Neutrophil (primary cell): ENCODE measurements at regions not wholly inside any gene's neighbourhood (a gene's known extent, or its start where the extent isn't known, plus 50 kb on each side); places are given as distances from the start of the nearest gene placed in this dataset.

Experiments used
- H3K27ac ChIP-seq: fragments of 200-600 bp; sonication (generic); 2 replicates; pipeline ENCODE4 v1.5.1; 2016; ENCODE audit warnings: mild to moderate bottlenecking, moderate library complexity
- H3K27me3 ChIP-seq: fragments of 200-600 bp; sonication (generic); 2 replicates; pipeline ENCODE4 v1.6.0; 2016; ENCODE audit warnings: mild to moderate bottlenecking
- H3K36me3 ChIP-seq: fragments of 200-600 bp; sonication (generic); 2 replicates; pipeline ENCODE4 v1.5.1; 2017
- H3K4me1 ChIP-seq, 2 experiments: fragments of 200-600 bp in 1 of 2; sonication (generic) in 1 of 2; 1 replicate in 1 of 2; 2 replicates in 1 of 2; pipeline versions ENCODE4 v1.5.1 to v1.6.1; 2013 to 2016; ENCODE audit warnings: low read depth in 1 of 2, low read length in 1 of 2, mild to moderate bottlenecking in 1 of 2, moderate library complexity in 1 of 2; ENCODE audit not compliant: control insufficient read depth in 1 of 2, insufficient read depth in 1 of 2
- H3K4me3 ChIP-seq, 2 experiments: fragments of 200-600 bp in 1 of 2; sonication (generic) in 1 of 2; 1 replicate in 1 of 2; 2 replicates in 1 of 2; pipeline ENCODE4 v1.5.1; 2013 to 2016; ENCODE audit warnings: low read depth in 1 of 2, low read length in 1 of 2, mild to moderate bottlenecking in 1 of 2, moderate library complexity in 1 of 2
- H3K9me3 ChIP-seq: fragments of 200-600 bp; sonication (generic); 2 replicates; pipeline ENCODE4 v1.5.1; 2016
- TF ChIP-seq, protein P1 (sequence below): fragments of 200-600 bp; sonication (generic); IDR thresholded peaks from 2 replicates; pipeline ENCODE4 v1.5.1; 2016; ENCODE audit warnings: antibody characterized with exemption

DNA sequence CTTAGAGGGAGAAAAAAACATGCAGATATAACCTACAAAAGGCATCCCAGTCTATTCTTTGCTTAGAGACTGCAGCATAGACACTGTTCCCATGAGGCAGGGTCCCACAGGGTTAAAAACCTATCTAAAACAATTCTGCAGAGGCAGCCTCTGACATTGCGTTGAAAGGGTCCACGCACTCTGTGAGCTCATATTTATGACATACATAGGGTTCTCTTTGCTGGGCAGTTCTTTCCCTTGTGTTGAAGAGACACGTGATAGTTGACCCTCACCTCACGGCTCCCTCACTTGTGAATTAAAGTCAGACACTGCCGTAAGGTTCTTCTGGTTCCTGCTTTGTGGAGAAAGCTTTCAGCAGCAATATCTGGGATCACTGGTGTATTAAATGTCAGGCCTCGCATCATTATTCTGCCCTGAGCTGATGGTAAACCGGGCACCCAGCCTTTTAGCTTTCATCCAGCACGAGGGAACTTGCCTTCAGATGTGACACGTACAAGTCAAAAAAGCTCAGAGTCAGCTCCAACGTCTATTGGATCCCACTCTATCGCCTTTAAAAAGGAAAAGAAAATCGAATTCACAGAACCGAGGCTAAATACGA, 52.8 kb upstream of the HNRNPU start:
- H3K27ac ChIP-seq, result no peak overlapping the region
- TF ChIP-seq, protein P1, sequence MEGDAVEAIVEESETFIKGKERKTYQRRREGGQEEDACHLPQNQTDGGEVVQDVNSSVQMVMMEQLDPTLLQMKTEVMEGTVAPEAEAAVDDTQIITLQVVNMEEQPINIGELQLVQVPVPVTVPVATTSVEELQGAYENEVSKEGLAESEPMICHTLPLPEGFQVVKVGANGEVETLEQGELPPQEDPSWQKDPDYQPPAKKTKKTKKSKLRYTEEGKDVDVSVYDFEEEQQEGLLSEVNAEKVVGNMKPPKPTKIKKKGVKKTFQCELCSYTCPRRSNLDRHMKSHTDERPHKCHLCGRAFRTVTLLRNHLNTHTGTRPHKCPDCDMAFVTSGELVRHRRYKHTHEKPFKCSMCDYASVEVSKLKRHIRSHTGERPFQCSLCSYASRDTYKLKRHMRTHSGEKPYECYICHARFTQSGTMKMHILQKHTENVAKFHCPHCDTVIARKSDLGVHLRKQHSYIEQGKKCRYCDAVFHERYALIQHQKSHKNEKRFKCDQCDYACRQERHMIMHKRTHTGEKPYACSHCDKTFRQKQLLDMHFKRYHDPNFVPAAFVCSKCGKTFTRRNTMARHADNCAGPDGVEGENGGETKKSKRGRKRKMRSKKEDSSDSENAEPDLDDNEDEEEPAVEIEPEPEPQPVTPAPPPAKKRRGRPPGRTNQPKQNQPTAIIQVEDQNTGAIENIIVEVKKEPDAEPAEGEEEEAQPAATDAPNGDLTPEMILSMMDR, result no peak
- no peaks in the 10 kb centered on the region for H3K36me3 ChIP-seq

DNA sequence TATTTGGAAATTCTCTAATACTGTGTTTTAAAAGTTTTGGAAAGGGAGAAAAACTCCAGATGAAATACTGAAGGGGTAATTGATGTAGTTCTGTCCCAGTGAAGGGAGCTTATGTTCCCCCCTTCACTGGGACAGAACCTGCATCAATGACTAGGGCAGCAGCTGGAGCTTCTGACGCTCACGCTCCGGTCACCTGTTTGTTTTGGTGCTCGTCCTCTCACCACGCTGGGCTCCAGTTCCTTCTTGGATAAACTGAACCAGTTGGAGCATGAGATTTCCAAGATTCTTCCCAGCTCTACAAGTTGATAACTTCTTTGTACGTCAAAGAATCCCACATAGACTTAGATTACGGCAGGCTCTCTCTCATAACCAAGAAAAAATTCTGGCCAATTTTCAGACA, 51.4 kb upstream of the HNRNPU start:
- Histone ChIP-seq H3K27ac (no peak overlapping the region), H3K9me3 (no peaks in the 10 kb centered on the region), H3K36me3 (no peaks in the 10 kb centered on the region), H3K27me3 (peaks cover 18% of the 10 kb centered on the region), H3K4me3 (no peak overlapping the region), H3K4me1 (peaks cover 8 to 13% of the 10 kb centered on the region in 2 experiments)
- TF ChIP-seq, protein P1, result no peak

More for the DNA sequence above, 52.8 kb upstream of the HNRNPU start:
- Histone ChIP-seq H3K4me3 (no peak overlapping the region), H3K4me1 (peaks cover 14 to 20% of the 10 kb centered on the region in 2 experiments), H3K9me3 (no peaks in the 10 kb centered on the region), H3K27me3 (peaks cover 18% of the 10 kb centered on the region)

DNA sequence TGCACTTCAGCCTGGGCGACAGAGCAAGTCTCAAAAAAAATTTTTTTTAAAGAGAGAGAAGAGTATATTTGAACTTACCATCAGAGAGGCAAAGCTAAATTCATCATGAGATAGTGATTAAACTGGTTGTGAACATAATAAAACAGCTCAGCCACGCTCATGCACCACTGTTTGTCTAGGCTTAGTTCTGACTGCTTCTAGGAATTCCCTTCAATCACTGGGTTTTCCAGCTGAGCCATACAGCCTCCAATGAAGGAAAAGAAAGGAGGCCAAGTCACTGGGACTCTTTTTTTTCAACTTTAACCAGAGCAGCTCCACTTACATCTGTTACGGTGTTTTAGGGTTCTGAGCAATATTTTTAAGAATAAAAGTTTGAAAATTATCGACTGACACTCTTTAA, 50.4 kb upstream of the HNRNPU start:
- peaks cover 16% of the 10 kb centered on the region for H3K27me3 ChIP-seq
- H3K4me3 ChIP-seq, result no peak overlapping the region
- no peaks in the 10 kb centered on the region for H3K36me3 ChIP-seq
- H3K4me1 ChIP-seq, result peaks cover 8 to 13% of the 10 kb centered on the region in 2 experiments
- no peaks in the 10 kb centered on the region for H3K9me3 ChIP-seq
- H3K27ac ChIP-seq, result no peak overlapping the region
- TF ChIP-seq, protein P1, result no peak
